ENCODE measurements at regions not wholly inside any gene's neighbourhood (a gene's known extent, or its start where the extent isn't known, plus 50 kb on each side); places are given as distances from the start of the nearest gene placed in this dataset.

DNA sequence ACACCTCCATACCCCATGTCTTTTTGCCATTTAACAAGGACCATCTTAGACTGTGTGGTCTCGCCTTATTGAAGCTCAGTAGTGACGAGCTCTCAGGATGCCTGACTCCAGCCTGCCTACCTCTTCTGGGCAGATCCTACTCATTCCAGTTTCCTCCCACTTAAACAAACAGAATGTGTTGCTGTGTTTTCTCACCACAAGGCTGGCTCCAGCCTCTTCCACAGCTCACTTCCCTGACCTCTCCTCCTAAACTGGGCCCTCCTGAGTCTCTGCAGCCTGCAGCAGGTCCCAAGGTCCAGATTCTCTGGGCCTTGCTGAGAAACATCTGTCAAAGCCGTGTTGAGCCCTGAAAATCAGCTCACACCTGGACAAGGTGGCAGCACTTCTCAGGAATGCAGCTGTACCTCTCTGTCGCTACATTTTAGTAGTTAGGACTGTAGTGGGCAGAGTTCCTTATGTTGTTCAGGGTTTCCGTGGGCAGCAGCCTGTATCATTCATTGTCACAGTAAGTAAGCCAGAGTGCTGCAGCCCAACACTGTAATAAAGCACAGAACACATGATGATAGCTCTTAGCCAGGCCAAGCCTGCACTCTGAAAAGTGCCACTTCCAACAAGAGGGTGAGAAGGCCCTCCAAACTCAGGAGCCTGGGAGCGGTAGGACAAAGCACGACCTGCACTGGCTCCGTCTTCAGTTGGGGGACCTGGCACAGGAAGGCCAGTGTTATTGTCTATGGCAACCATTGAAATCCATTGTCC lies 68.5 kb downstream of the NKX2-1 start:
- no peak for TF ChIP-seq POLR2A (IDR thresholded peaks at IDR 0.05)
- TF ChIP-seq, protein P1, sequence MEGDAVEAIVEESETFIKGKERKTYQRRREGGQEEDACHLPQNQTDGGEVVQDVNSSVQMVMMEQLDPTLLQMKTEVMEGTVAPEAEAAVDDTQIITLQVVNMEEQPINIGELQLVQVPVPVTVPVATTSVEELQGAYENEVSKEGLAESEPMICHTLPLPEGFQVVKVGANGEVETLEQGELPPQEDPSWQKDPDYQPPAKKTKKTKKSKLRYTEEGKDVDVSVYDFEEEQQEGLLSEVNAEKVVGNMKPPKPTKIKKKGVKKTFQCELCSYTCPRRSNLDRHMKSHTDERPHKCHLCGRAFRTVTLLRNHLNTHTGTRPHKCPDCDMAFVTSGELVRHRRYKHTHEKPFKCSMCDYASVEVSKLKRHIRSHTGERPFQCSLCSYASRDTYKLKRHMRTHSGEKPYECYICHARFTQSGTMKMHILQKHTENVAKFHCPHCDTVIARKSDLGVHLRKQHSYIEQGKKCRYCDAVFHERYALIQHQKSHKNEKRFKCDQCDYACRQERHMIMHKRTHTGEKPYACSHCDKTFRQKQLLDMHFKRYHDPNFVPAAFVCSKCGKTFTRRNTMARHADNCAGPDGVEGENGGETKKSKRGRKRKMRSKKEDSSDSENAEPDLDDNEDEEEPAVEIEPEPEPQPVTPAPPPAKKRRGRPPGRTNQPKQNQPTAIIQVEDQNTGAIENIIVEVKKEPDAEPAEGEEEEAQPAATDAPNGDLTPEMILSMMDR (IDR thresholded peaks at IDR 0.05), result no peak
- H3K9me3 ChIP-seq, result no peaks in the 10 kb centered on the region
- no peaks in the 10 kb centered on the region for H3K36me3 ChIP-seq (ENCODE audit: low read depth, missing control alignments)
- intact Hi-C loops (cut with DNase I; ENCODE audit: low total_unique reads), result no loop called here
- 71 to 75% methylated on average over 8 of the region's 8 CpGs for WGBS, 2 donors
- DNase-seq, result no peak
- H3K4me1 ChIP-seq, result no peaks in the 10 kb centered on the region
- H3K4me3 ChIP-seq, result no peak overlapping the region
- H3K27ac ChIP-seq, result no peak overlapping the region
- H3K27me3 ChIP-seq, result no peaks in the 10 kb centered on the region

DNA sequence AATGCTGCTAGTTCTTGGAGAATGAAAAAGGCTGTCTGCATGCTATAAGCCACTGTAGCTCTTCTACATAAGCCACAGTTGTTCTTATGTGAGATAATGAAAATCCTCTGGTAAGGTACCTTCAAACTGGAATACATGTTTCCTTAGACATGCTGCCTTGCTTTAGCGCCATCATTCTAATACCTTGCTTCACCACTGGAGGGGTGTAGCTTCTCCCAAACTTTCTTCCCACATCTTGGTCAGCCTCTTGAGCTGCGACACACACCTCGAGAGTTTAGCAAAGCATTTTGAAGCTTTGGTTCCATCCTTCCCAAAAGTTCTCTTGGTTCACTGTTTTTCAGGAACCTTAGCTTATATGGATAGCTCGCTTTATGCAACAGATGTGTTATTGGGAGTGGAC lies 69.5 kb downstream of the NKX2-1 start:
- H3K4me1 ChIP-seq, result no peaks in the 10 kb centered on the region
- intact Hi-C loops (cut with DNase I; ENCODE audit: low total_unique reads), result no loop called here
- H3K27me3 ChIP-seq, result no peaks in the 10 kb centered on the region
- H3K27ac ChIP-seq, result no peak overlapping the region
- no peak overlapping the region for H3K4me3 ChIP-seq
- no peaks in the 10 kb centered on the region for H3K9me3 ChIP-seq
- no peak for DNase-seq
- 77 to 90% methylated on average over 4 of the region's 4 CpGs for WGBS, 2 donors
- TF ChIP-seq, protein P1 (IDR thresholded peaks at IDR 0.05), result no peak
- no peak for TF ChIP-seq POLR2A (IDR thresholded peaks at IDR 0.05)
- H3K36me3 ChIP-seq (ENCODE audit: low read depth, missing control alignments), result no peaks in the 10 kb centered on the region

DNA sequence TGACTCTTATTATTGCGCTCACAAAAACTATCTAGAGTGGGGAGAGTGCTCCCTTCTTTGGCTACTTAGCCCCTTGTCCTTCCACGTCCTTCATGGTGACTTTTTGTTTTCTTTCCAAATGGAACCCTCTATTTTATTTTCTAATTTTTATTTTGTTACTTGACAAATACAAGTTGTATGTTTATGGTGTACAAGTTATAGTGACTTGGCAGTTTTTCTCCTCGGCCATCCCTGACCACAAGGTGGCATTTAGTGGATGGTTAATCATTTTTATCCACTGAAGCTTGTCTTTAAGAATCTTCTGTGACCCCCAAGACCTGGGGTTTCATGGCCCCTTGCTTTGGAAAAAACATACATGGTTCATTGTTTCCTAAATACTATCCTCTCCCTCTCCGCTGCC lies 70.1 kb downstream of the NKX2-1 start:
- H3K36me3 ChIP-seq (ENCODE audit: low read depth, missing control alignments), result no peaks in the 10 kb centered on the region
- no peaks in the 10 kb centered on the region for H3K4me1 ChIP-seq
- H3K27me3 ChIP-seq, result no peaks in the 10 kb centered on the region
- H3K9me3 ChIP-seq, result no peaks in the 10 kb centered on the region
- no peak for TF ChIP-seq POLR2A (IDR thresholded peaks at IDR 0.05)
- TF ChIP-seq, protein P1 (IDR thresholded peaks at IDR 0.05), result no peak
- H3K4me3 ChIP-seq, result no peak overlapping the region
- intact Hi-C loops (cut with DNase I; ENCODE audit: low total_unique reads), result no loop called here
- WGBS, 2 donors, result 84 to 90% methylated on average over 4 of the region's 4 CpGs
- no peak for DNase-seq
- no peak overlapping the region for H3K27ac ChIP-seq

DNA sequence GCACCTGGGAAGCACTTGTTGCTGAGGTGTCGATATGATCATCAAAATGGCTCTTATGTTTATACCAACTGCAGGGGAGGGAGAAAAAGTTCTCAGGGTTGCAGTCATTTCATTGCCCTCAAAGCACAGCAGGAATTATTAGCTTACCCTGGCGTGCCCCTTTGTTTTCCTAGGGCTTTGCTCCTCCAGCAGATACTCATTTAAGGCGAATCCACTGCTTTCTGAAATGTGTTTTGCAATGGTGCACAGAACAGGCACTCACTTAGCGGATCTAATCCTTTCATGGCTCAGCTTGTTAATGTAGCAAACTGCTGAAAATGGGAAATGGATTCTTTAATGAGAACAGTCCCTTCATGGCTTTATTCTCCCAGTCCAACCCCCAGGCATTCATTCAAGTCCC lies 76.7 kb downstream of the NKX2-1 start:
- DNase-seq, result no peak
- no peak overlapping the region for H3K27ac ChIP-seq
- no peaks in the 10 kb centered on the region for H3K4me1 ChIP-seq
- H3K4me3 ChIP-seq, result no peak overlapping the region
- 39 to 48% methylated on average over 4 of the region's 4 CpGs for WGBS, 2 donors
- intact Hi-C loops (cut with DNase I; ENCODE audit: low total_unique reads), result no loop called here
- TF ChIP-seq, protein P1 (IDR thresholded peaks at IDR 0.05), result no peak
- no peaks in the 10 kb centered on the region for H3K36me3 ChIP-seq (ENCODE audit: low read depth, missing control alignments)
- H3K27me3 ChIP-seq, result no peaks in the 10 kb centered on the region
- no peaks in the 10 kb centered on the region for H3K9me3 ChIP-seq

DNA sequence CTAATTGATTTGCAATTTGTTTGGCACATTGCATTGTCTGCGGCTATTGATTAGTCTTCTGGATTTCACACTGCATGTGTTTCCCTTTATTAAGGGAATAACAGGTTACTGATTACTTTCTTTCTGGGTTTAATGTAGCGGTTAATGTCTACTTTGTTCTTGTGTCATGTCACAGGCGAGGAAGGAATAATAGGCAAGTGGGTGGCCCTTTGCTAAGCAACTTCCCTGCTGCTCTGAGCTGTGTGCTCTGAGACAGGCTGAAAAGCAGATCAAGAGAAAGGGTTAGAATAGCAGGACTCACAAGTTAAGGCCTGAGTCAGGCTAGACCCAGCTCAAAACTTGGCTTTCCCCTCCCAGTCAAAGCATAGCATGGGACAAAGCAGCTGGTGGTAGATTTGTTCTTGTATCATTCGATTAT lies 77.2 kb downstream of the NKX2-1 start:
- Histone ChIP-seq H3K4me3 (no peak overlapping the region), H3K9me3 (no peaks in the 10 kb centered on the region), H3K27me3 (no peaks in the 10 kb centered on the region), H3K27ac (no peak overlapping the region), H3K4me1 (no peaks in the 10 kb centered on the region), H3K36me3 (ENCODE audit: low read depth, missing control alignments) (no peaks in the 10 kb centered on the region)
- DNase-seq, result no peak
- 64% methylated on average over 4 of the region's 4 CpGs for WGBS, 2 donors
- TF ChIP-seq POLR2A (IDR thresholded peaks at IDR 0.05), result no peak
- TF ChIP-seq, protein P1 (IDR thresholded peaks at IDR 0.05), result no peak
- intact Hi-C loops (cut with DNase I; ENCODE audit: low total_unique reads), result no loop called here

All from testis (tissue), 2 donors.